Testis (tissue), 2 donors: ENCODE measurements at regions not wholly inside any gene's neighbourhood (a gene's known extent, or its start where the extent isn't known, plus 50 kb on each side); places are given as distances from the start of the nearest gene placed in this dataset.

Experiments used
- DNase-seq: peaks from one replicate; pipeline ENCODE4 v3.0.0-alpha.2; 2019
- H3K27ac ChIP-seq, 2 donors: fragments of 200-600 bp; sonication (generic); one replicate each; pipeline ENCODE4 v1.5.1; 2019
- H3K27me3 ChIP-seq: fragments of 200-600 bp; sonication (generic); one replicate; pipeline ENCODE4 v1.5.1; 2019
- H3K36me3 ChIP-seq: fragments of 200-600 bp; sonication (generic); one replicate; pipeline ENCODE4 v1.5.1; 2017; ENCODE audit warnings: low read depth; ENCODE audit errors: missing control alignments
- H3K4me1 ChIP-seq: fragments of 200-600 bp; sonication (generic); one replicate; pipeline ENCODE4 v1.5.1; 2019
- H3K4me3 ChIP-seq, 2 donors: fragments of 200-600 bp; sonication (generic); one replicate each; pipeline ENCODE4 v1.5.1; 2017 to 2019
- H3K9me3 ChIP-seq: fragments of 200-600 bp; sonication (generic); one replicate; pipeline ENCODE4 v1.5.1; 2017
- CTCF ChIP-seq, 3 experiments: fragments of 450-650 bp in 2 of 3; fragments of 200-600 bp in 1 of 3; sonication (generic) in 1 of 3; IDR thresholded peaks; one replicate each; pipeline ENCODE4 v1.5.1; 2016 to 2019; ENCODE audit warnings: antibody characterized with exemption in 3 of 3, mild to moderate bottlenecking in 2 of 3, moderate library complexity in 1 of 3
- POLR2A ChIP-seq: fragments of 450-650 bp; IDR thresholded peaks from one replicate; pipeline ENCODE4 v1.6.1; 2017; ENCODE audit warnings: antibody characterized with exemption, mild to moderate bottlenecking, moderate library complexity
- WGBS, 2 donors: methylation state at CpG; one replicate each; pipeline ENCODE4 v1.1.5; 2018; 5-methylcytosine and 5-hydroxymethylcytosine counted together
- intact Hi-C: fragments of 100-400 bp; cut with DNase I; formaldehyde crosslinking; loops from one replicate; pipeline ENCODE4 v1.15.1; 2023; ENCODE audit warnings: low total_unique reads

DNA sequence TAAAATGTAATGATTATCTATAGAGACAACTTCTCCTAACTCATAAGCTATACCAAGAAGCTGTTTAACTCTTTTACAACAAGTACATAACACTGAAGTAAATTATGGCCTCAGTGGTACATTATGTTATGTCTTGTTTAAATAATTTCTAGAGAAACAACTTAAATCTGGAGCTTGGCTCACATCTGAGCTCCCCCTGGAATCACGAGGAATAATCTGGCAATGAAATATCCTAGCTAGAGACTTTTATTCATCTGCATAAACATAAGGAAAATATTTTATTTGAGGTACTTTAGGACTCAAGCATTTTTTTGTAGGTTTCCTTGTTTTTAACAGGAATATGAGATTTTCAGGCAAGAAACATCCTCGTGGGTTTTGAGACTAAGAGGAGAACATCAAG, 354.7 kb upstream of the SLC7A11 start:
- H3K27ac ChIP-seq, result no peak overlapping the region
- H3K27me3 ChIP-seq, result no peaks in the 10 kb centered on the region
- no peaks in the 10 kb centered on the region for H3K9me3 ChIP-seq
- no peak overlapping the region for H3K4me3 ChIP-seq
- intact Hi-C loops, result no loop called here
- 43 to 55% methylated on average over 2 of the region's 2 CpGs for WGBS, 2 donors
- no peaks in the 10 kb centered on the region for H3K36me3 ChIP-seq
- no peak for TF ChIP-seq POLR2A
- TF ChIP-seq CTCF (IDR thresholded peaks at IDR 0.05), result no peak
- DNase-seq, result no peak
- H3K4me1 ChIP-seq, result peaks cover 3% of the 10 kb centered on the region

- no peaks in the 10 kb centered on the region for H3K27me3 ChIP-seq
- peaks cover 3% of the 10 kb centered on the region for H3K4me1 ChIP-seq
- intact Hi-C loops, result no loop called here
- H3K9me3 ChIP-seq, result no peaks in the 10 kb centered on the region
- 55 to 58% methylated on average over 4 of the region's 4 CpGs for WGBS, 2 donors
- H3K27ac ChIP-seq, result peak overlapping the region in 1 of 2 donors; percentile 28
- no peaks in the 10 kb centered on the region for H3K36me3 ChIP-seq
- H3K4me3 ChIP-seq, result no peak overlapping the region
- TF ChIP-seq CTCF (IDR thresholded peaks at IDR 0.05) (no peak), POLR2A (no peak)
- peak; percentile 32 for DNase-seq
Measured at GRCh38 chr4:138595731-138596460, 353.7 kb upstream of the SLC7A11 start.

- H3K9me3 ChIP-seq, result no peaks in the 10 kb centered on the region
- TF ChIP-seq POLR2A, result no peak
- no peak for TF ChIP-seq CTCF (IDR thresholded peaks at IDR 0.05)
- WGBS, 2 donors, result 82 to 85% methylated on average over 2 of the region's 2 CpGs
- no peaks in the 10 kb centered on the region for H3K27me3 ChIP-seq
- no peaks in the 10 kb centered on the region for H3K36me3 ChIP-seq
- no peak for DNase-seq
- H3K4me1 ChIP-seq, result peaks cover 3% of the 10 kb centered on the region
- no peak overlapping the region for H3K27ac ChIP-seq
- no peak overlapping the region for H3K4me3 ChIP-seq
- intact Hi-C loops, result no loop called here
Measured at GRCh38 chr4:138595171-138595570, 353.0 kb upstream of the SLC7A11 start.

GRCh38 chr4:138592796-138593195, 350.6 kb upstream of the SLC7A11 start:
- no peaks in the 10 kb centered on the region for H3K27me3 ChIP-seq
- H3K9me3 ChIP-seq, result no peaks in the 10 kb centered on the region
- H3K36me3 ChIP-seq, result no peaks in the 10 kb centered on the region
- WGBS, 2 donors, result 59 to 61% methylated on average over 2 of the region's 2 CpGs
- intact Hi-C loops, result no loop called here
- DNase-seq, result no peak
- H3K27ac ChIP-seq, result no peak overlapping the region
- H3K4me1 ChIP-seq, result peaks cover 3% of the 10 kb centered on the region
- H3K4me3 ChIP-seq, result no peak overlapping the region
- TF ChIP-seq POLR2A (no peak), CTCF (IDR thresholded peaks at IDR 0.05) (no peak)

DNA sequence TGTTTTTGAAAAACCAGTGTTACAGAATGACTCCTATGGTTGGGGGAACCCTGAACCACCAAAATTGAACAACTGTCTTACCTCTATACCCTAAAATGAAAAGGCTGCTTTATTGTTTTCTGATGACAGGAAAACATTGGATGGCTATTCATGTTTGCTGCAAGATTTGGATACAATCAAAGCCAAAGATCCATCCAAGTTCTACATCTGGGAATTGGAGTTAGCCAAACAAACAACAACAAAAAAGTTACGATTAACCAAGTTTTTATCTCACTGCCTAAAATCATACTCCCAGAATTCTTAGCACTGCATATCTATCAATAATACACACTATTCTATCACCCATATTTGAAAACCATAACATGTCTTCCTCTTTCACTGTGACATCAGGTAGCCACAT, 349.7 kb upstream of the SLC7A11 start:
- 21 to 30% methylated on average over 1 of the region's 1 CpG for WGBS, 2 donors
- Histone ChIP-seq H3K4me3 (no peak overlapping the region), H3K36me3 (no peaks in the 10 kb centered on the region), H3K27me3 (no peaks in the 10 kb centered on the region), H3K9me3 (no peaks in the 10 kb centered on the region), H3K27ac (no peak overlapping the region), H3K4me1 (peaks cover 3% of the 10 kb centered on the region)
- no peak for DNase-seq
- intact Hi-C loops, result no loop called here
- TF ChIP-seq POLR2A, result no peak
